ENCODE measurements at regions not wholly inside any gene's neighbourhood (a gene's known extent, or its start where the extent isn't known, plus 50 kb on each side); places are given as distances from the start of the nearest gene placed in this dataset.

GRCh38 chr1:235021321-235021720, 107.3 kb downstream of the TOMM20 start:
- Histone ChIP-seq H3K36me3 (no peaks in the 10 kb centered on the region), H3K4me3 (no peak overlapping the region), H3K27me3 (no peaks in the 10 kb centered on the region), H3K9me3 (no peaks in the 10 kb centered on the region), H3K27ac (no peak overlapping the region), H3K4me1 (no peaks in the 10 kb centered on the region)
- intact Hi-C loops (cut with DNase I) = no loop called here
- TF ChIP-seq, protein P1, sequence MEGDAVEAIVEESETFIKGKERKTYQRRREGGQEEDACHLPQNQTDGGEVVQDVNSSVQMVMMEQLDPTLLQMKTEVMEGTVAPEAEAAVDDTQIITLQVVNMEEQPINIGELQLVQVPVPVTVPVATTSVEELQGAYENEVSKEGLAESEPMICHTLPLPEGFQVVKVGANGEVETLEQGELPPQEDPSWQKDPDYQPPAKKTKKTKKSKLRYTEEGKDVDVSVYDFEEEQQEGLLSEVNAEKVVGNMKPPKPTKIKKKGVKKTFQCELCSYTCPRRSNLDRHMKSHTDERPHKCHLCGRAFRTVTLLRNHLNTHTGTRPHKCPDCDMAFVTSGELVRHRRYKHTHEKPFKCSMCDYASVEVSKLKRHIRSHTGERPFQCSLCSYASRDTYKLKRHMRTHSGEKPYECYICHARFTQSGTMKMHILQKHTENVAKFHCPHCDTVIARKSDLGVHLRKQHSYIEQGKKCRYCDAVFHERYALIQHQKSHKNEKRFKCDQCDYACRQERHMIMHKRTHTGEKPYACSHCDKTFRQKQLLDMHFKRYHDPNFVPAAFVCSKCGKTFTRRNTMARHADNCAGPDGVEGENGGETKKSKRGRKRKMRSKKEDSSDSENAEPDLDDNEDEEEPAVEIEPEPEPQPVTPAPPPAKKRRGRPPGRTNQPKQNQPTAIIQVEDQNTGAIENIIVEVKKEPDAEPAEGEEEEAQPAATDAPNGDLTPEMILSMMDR (IDR thresholded peaks at IDR 0.05) = no peak
- ATAC-seq (no peak), DNase-seq (no peak)

DNA sequence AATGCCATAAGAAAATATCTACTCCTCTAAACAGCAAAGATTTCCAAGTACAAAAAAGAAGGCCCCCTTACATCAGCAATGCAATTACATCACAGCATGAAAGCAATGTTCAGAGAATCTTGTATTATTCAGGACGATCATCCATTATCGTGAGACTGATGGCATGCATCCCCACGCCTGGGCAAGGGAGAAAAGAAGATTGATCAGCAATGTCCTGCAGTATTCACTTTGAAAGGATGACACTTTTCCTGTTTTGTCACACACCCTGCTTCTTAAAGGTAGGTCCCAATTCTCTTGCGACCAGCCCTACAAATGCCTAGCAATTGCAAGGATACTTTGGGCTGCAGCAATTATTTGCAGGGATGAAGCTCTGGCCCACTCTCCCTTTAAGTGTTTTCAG, 108.7 kb downstream of the TOMM20 start:
- no peak overlapping the region for H3K27ac ChIP-seq
- H3K27me3 ChIP-seq = no peaks in the 10 kb centered on the region
- TF ChIP-seq, protein P1 (IDR thresholded peaks at IDR 0.05) = no peak
- no peaks in the 10 kb centered on the region for H3K9me3 ChIP-seq
- DNase-seq = no peak
- no peak overlapping the region for H3K4me3 ChIP-seq
- intact Hi-C loops (cut with DNase I) = no loop called here
- H3K4me1 ChIP-seq = no peaks in the 10 kb centered on the region
- no peaks in the 10 kb centered on the region for H3K36me3 ChIP-seq
- ATAC-seq = no peak

DNA sequence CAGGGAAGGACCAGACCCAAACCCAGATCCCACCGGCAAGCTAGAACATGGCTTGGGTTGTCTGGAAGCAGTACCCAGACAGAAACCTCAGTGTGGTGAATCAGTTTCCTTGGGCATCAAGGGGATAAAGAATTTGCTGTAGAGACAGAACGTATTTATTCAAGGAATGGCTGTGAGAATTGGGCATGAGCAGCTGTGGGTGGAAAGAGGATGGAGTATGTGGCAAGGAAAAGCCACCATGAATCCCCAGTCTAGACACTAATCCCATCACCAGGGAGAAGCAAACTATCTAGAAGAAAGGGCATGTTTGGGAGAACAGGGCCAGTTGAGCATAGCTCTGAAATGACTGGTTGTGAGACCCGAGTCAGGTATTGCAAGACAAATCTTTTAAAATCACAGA, 109.2 kb downstream of the TOMM20 start:
- no peaks in the 10 kb centered on the region for H3K9me3 ChIP-seq
- TF ChIP-seq, protein P1 (IDR thresholded peaks at IDR 0.05) = no peak
- DNase-seq (no peak), ATAC-seq (no peak)
- H3K27ac ChIP-seq = no peak overlapping the region
- no peak overlapping the region for H3K4me3 ChIP-seq
- intact Hi-C loops (cut with DNase I) = no loop called here
- no peaks in the 10 kb centered on the region for H3K4me1 ChIP-seq
- H3K36me3 ChIP-seq = no peaks in the 10 kb centered on the region
- H3K27me3 ChIP-seq = no peaks in the 10 kb centered on the region

DNA sequence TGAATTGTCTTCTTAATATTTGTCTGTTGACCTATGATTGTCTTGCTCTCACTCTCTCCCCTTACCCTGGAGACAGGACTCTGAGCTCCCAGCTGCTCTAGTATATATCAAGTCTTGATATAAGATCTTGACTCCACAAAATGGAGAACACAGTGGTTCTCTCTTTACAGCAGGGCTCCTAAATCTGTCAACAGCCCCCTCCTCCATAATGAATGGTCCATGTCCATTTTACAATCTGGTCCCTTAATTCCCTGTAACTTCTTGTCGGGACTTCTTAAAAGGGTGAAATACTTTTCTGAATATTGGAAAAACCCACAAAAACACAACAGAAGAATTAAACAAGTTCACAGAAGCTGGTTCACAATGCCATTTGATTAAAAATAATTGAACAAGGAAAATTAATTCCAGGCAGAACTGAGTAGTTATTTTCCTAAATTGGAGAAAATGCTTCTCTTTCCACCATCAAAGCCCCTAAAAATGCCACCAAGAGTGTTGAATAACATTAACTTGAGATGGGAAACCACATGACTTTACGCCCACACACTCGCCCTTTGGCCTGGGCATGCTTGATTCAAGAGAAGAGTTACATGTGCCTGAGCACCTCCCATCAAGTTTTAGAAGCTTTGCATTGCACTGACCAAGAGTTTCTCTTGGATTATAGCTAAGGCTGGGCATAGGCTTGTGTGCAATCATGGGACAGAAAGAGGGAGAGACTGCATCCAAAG, 109.8 kb downstream of the TOMM20 start:
- peak; percentile 47 for ATAC-seq
- no peaks in the 10 kb centered on the region for H3K36me3 ChIP-seq
- no peaks in the 10 kb centered on the region for H3K9me3 ChIP-seq
- TF ChIP-seq, protein P1 (IDR thresholded peaks at IDR 0.05) = no peak
- no peak overlapping the region for H3K4me3 ChIP-seq
- no peaks in the 10 kb centered on the region for H3K27me3 ChIP-seq
- no peak overlapping the region for H3K27ac ChIP-seq
- DNase-seq = no peak
- no peaks in the 10 kb centered on the region for H3K4me1 ChIP-seq
- intact Hi-C loops (cut with DNase I) = no loop called here

GRCh38 chr1:235018161-235018560, 110.5 kb downstream of the TOMM20 start:
- Histone ChIP-seq H3K9me3 (no peaks in the 10 kb centered on the region), H3K36me3 (no peaks in the 10 kb centered on the region), H3K27me3 (no peaks in the 10 kb centered on the region), H3K4me1 (no peaks in the 10 kb centered on the region), H3K4me3 (no peak overlapping the region), H3K27ac (no peak overlapping the region)
- no peak for ATAC-seq
- TF ChIP-seq, protein P1 (IDR thresholded peaks at IDR 0.05) = no peak
- intact Hi-C loops (cut with DNase I) = no loop called here
- DNase-seq = no peak

GRCh38 chr1:235017719-235018118, 110.9 kb downstream of the TOMM20 start:
- H3K9me3 ChIP-seq = no peaks in the 10 kb centered on the region
- no peak for DNase-seq
- intact Hi-C loops (cut with DNase I) = no loop called here
- no peak overlapping the region for H3K27ac ChIP-seq
- H3K36me3 ChIP-seq = no peaks in the 10 kb centered on the region
- H3K4me3 ChIP-seq = no peak overlapping the region
- no peaks in the 10 kb centered on the region for H3K27me3 ChIP-seq
- ATAC-seq = no peak
- TF ChIP-seq, protein P1 (IDR thresholded peaks at IDR 0.05) = no peak
- no peaks in the 10 kb centered on the region for H3K4me1 ChIP-seq
